HEK293T (cell line): ENCODE measurements at regions not wholly inside any gene's neighbourhood (a gene's known extent, or its start where the extent isn't known, plus 50 kb on each side); places are given as distances from the start of the nearest gene placed in this dataset.
"Not testable (repeated sequence)": the region's sequence is repeated elsewhere in the genome, so short reads cannot be mapped to it uniquely, and the experiment has no call there.

Source experiments
- CTCF ChIA-PET: fragments of 350-600 bp; formaldehyde crosslinking; extraction: SDS; loops from one replicate; lab custom pipeline; 2021; ENCODE audit warnings: antibody characterized with exemption, inconsistent platforms; lab: Yijun Ruan, JAX
- POLR2A ChIA-PET: fragments of 350-600 bp; formaldehyde crosslinking; extraction: SDS; loops from one replicate; lab custom pipeline; 2020; ENCODE audit warnings: antibody characterized with exemption, inconsistent platforms; lab: Yijun Ruan, JAX
- DNase-seq: peaks from one replicate; pipeline ENCODE4 v3.0.0; 2012; ENCODE audit warnings: mixed read lengths; ENCODE audit errors: extremely low spot score
- ARNT ChIP-seq: fragments of 450-650 bp; IDR thresholded peaks from 2 replicates; pipeline ENCODE4 v1.6.1; 2017; ENCODE audit warnings: mild to moderate bottlenecking
- BHLHE40 ChIP-seq: fragments of 450-650 bp; IDR thresholded peaks from 2 replicates; pipeline ENCODE4 v1.6.1; 2016; ENCODE audit warnings: mild to moderate bottlenecking, moderate library complexity, borderline replicate concordance
- CTBP1 ChIP-seq: fragments of 450-650 bp; IDR thresholded peaks from 2 replicates; pipeline ENCODE4 v1.6.1; 2016; ENCODE audit warnings: borderline replicate concordance
- ELF4 ChIP-seq: fragments of 450-650 bp; IDR thresholded peaks from 2 replicates; pipeline ENCODE4 v1.6.1; 2017; ENCODE audit warnings: antibody characterized with exemption
- FOXA1 ChIP-seq: fragments of 450-650 bp; IDR thresholded peaks from 2 replicates; pipeline ENCODE4 v1.6.1; 2016; ENCODE audit warnings: mild to moderate bottlenecking
- FOXK2 ChIP-seq: fragments of 450-650 bp; IDR thresholded peaks from 2 replicates; pipeline ENCODE4 v1.6.1; 2016; ENCODE audit warnings: mild to moderate bottlenecking
- FOXM1 ChIP-seq: fragments of 450-650 bp; IDR thresholded peaks from 2 replicates; pipeline ENCODE4 v1.6.1; 2017; ENCODE audit warnings: mild to moderate bottlenecking, borderline replicate concordance
- HDGF ChIP-seq: fragments of 450-650 bp; IDR thresholded peaks from 2 replicates; pipeline ENCODE4 v1.6.1; 2017; ENCODE audit warnings: antibody characterized with exemption, borderline replicate concordance
- L3MBTL2 ChIP-seq: fragments of 450-650 bp; conservative IDR thresholded peaks from 2 replicates; pipeline ENCODE4 v1.6.1; 2016; ENCODE audit warnings: mild to moderate bottlenecking
- LEF1 ChIP-seq: fragments of 450-650 bp; IDR thresholded peaks from 2 replicates; pipeline ENCODE4 v1.6.1; 2017; ENCODE audit warnings: mild to moderate bottlenecking, borderline replicate concordance
- NFRKB ChIP-seq: fragments of 450-650 bp; IDR thresholded peaks from 2 replicates; pipeline ENCODE4 v1.6.1; 2016; ENCODE audit warnings: mild to moderate bottlenecking, moderate library complexity
- SP1 ChIP-seq: fragments of 450-650 bp; IDR thresholded peaks from 2 replicates; pipeline ENCODE4 v1.6.1; 2017
- SUZ12 ChIP-seq: fragments of 450-650 bp; IDR thresholded peaks from 2 replicates; pipeline ENCODE4 v1.6.1; 2016; ENCODE audit warnings: mild to moderate bottlenecking
- TARDBP ChIP-seq: fragments of 450-650 bp; IDR thresholded peaks from 2 replicates; pipeline ENCODE4 v1.6.1; 2016
- ZNF384 ChIP-seq: fragments of 450-650 bp; IDR thresholded peaks from 2 replicates; pipeline ENCODE4 v1.6.1; 2016
- TF ChIP-seq, protein P1 (sequence below): fragments of 450-650 bp; IDR thresholded peaks from 2 replicates; pipeline ENCODE4 v1.6.1; 2016

DNA sequence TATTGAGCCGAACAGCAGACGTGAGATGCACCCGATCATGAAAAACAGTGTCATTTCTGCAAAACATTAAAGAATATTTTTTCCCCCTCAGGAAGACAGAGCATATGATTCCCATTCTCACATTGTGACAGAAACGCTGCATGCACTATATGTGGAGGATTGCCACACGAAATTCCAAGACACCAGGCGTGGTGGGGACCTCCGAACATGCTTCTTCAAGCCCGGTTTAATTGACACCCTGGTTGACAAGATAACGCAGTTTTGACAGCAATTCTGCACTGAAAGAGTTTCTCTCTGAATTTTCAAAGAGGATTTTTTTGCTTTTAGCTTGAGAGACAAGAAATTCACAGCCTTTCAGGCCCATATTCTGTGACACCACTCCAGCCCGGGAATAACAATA is 442.8 kb upstream of the NRP1 start:
- ChIA-PET POLR2A (no interaction called here), CTCF (no interaction called here)
- TF ChIP-seq ZNF384: no peak
- TF ChIP-seq TARDBP: no peak
- TF ChIP-seq FOXA1: no peak
- TF ChIP-seq L3MBTL2: no peak
- no peak for TF ChIP-seq CTBP1
- no peak for TF ChIP-seq FOXM1
- no peak for TF ChIP-seq HDGF
- no peak for TF ChIP-seq SP1
- no peak for TF ChIP-seq NFRKB
- no peak for TF ChIP-seq BHLHE40
- TF ChIP-seq LEF1: no peak
- no peak for DNase-seq

DNA sequence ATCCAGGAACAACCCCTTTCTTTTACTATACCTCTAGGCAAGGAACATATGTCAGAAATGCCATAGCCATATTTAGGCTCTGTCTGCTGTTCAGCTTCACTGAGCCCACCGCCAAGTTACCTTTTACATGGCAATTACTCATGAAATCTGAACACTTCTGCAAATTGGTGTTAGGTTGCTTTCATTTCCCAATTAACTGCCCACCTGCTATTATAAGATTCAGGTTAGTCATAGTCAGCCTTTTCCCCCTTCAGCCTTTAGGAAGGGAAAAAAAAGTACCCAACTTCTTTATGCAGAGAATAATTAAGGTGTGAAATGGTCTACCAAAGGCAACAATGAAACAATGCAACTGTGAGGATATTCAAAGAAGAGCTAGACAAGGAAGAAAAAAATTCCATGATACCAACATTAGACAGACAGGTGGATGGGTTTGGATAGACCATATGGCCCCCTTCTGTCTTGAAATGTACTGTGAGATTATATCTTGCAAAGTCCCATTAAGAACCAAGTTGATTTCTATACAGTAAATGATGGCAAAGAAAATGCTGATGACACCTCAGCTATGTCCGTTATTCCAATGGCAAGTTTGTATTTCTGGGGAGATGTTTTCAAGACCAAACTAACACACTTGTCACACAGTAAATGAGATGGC is 442.1 kb upstream of the NRP1 start:
- ChIA-PET CTCF (interaction anchor here (0.7 kb wide), 1 partner anchor 69 kb away, joined by 5 read pairs; no protein-coding TSS in a partner anchor), POLR2A (no interaction called here)
- DNase-seq: no peak
- no peak for TF ChIP-seq BHLHE40
- no peak for TF ChIP-seq LEF1
- no peak for TF ChIP-seq ELF4
- no peak for TF ChIP-seq ZNF384
- TF ChIP-seq, protein P1, sequence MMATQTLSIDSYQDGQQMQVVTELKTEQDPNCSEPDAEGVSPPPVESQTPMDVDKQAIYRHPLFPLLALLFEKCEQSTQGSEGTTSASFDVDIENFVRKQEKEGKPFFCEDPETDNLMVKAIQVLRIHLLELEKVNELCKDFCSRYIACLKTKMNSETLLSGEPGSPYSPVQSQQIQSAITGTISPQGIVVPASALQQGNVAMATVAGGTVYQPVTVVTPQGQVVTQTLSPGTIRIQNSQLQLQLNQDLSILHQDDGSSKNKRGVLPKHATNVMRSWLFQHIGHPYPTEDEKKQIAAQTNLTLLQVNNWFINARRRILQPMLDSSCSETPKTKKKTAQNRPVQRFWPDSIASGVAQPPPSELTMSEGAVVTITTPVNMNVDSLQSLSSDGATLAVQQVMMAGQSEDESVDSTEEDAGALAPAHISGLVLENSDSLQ: no peak
- TF ChIP-seq HDGF: no peak
- TF ChIP-seq TARDBP: no peak
- no peak for TF ChIP-seq FOXM1
- TF ChIP-seq L3MBTL2: no peak
- no peak for TF ChIP-seq FOXA1
- TF ChIP-seq ARNT: no peak
- no peak for TF ChIP-seq CTBP1
- TF ChIP-seq SUZ12: no peak
- TF ChIP-seq NFRKB: no peak
- TF ChIP-seq FOXK2: no peak
- TF ChIP-seq SP1: no peak

DNA sequence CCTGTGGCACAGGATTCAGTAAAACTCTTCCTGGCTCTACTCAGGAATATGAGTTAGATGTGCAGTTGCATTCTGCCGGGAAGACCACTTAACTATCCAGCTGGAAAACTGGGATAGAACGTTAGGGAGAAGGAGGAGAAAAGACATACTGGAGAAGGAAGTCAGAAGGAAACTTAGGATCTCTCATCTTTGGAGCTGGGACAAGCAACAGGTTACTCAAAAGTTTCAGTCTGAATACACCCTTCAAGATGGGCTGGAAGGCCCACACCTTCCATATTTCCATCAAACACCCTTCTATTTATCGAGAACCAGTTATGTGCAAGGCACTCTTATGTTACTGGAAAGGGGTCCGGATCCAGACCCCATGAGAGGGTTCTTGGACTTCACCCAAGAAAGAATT is 440.4 kb upstream of the NRP1 start:
- ChIA-PET CTCF (no interaction called here), POLR2A (no interaction called here)
- no peak for DNase-seq
- TF ChIP-seq CTBP1 (no peak), TARDBP (no peak), L3MBTL2 (no peak), FOXA1 (no peak), LEF1 (no peak), ZNF384 (no peak), SP1 (no peak)

DNA sequence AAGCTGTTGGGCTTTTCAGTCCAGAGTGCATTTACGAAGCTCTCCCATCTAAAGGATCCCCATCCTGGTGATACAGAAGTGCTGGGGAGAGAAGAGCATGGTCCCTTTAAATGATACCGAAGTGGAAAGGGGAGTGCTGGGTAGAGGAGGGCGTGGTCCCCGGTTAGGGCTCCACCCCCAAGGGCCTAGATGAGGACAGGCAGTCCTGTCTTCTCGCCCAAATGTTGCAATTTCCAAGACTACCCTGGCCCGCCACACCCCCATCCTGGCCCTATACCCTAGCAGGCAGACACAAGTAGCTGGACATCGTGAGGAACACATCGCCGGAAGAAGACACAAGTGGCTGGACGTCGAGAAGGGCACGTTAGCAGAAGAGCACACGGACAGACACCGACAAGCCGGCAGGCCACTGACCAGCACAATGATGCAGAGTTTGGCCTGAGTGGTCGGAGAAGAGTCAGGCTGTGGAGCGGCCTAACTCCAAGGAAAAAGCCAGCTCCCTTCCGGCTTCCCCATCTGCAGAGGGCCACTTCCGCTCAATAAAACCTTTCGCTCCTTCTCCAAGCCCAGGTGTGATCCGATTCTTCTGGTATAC is 439.5 kb upstream of the NRP1 start:
- CTCF ChIA-PET: no interaction called here

DNA sequence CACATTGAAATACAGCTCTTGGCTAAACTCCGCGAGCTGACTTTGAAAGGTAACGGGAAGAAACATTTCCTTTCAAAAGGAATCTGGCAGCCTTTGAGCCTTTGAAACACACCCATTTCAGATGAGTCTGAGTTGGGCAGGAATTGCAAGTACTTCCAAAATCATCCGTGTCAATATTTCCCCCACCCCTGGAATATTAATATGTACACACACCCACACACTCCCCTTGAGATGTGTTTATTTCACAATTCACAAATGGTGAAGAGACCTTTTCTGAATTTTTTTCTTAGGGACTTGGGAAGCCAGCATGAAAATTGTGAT is 438.7 kb upstream of the NRP1 start:
- CTCF ChIA-PET: no interaction called here
- TF ChIP-seq FOXM1: no peak
- TF ChIP-seq SUZ12: no peak
- TF ChIP-seq ARNT: no peak
- TF ChIP-seq SP1: no peak
- TF ChIP-seq L3MBTL2: no peak
- TF ChIP-seq TARDBP: no peak
- no peak for TF ChIP-seq ELF4
- TF ChIP-seq ZNF384: no peak
- no peak for TF ChIP-seq HDGF
- POLR2A ChIA-PET: no interaction called here
- no peak for DNase-seq

More for the DNA sequence above, 439.5 kb upstream of the NRP1 start:
- no peak for DNase-seq
- no peak for TF ChIP-seq HDGF
- no peak for TF ChIP-seq SUZ12
- no peak for TF ChIP-seq ZNF384
- TF ChIP-seq ARNT: no peak
- TF ChIP-seq FOXK2: no peak
- TF ChIP-seq, protein P1: no peak
- no peak for TF ChIP-seq FOXA1
- TF ChIP-seq TARDBP: no peak
- no peak for TF ChIP-seq FOXM1
- TF ChIP-seq BHLHE40: no peak
- POLR2A ChIA-PET: no interaction called here

DNA sequence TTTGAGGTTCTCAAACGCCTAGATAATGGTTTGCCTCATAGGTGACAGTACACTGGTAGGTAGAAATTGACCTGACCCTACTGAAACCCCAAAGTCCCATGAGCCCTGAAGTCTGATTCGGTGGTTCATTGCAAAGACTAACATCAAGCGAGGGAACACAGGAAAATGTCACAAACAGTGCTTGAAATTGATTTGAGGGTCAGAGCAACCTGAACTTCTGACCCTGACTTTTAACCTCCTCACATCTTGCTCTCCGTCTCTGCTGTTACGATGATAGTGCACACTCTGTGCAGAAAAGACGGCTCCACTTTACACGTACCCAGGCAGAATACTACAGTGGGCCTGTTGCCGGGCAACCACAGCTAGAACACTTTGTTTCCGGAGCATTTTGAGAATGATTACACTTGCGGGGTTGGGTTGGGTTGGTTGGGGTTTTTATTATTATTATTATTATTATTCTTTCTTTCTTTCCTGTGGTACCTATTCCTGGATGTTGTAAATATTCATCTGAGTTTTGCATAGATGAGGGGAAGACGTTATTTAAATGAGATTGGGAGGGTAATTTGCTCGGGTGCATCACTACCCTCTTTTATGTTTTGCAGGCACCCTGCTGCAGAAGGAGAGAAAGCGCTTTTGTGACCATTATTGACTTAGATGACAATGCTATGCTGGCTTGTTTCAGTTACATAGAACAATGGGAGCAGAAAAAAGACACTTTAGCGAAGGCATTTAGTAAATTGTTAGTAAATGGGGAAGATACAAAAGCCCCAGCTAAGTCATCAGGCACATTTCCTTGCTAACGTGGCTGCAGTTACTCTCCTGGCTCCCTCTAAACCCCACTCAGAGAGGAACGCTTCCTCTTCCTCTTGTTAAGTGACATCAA is 438.1 kb upstream of the NRP1 start:
- POLR2A ChIA-PET: no interaction called here
- CTCF ChIA-PET: no interaction called here
- DNase-seq: no peak
- TF ChIP-seq, protein P1: no peak
- no peak for TF ChIP-seq ZNF384
- TF ChIP-seq ELF4: no peak
- no peak for TF ChIP-seq CTBP1
- TF ChIP-seq NFRKB: no peak
- no peak for TF ChIP-seq SP1
- TF ChIP-seq BHLHE40: no peak
- no peak for TF ChIP-seq FOXM1
- no peak for TF ChIP-seq TARDBP
- TF ChIP-seq FOXA1: no peak
- no peak for TF ChIP-seq LEF1
- no peak for TF ChIP-seq FOXK2
- no peak for TF ChIP-seq SUZ12
- TF ChIP-seq HDGF: no peak
- TF ChIP-seq L3MBTL2: no peak
- TF ChIP-seq ARNT: no peak

DNA sequence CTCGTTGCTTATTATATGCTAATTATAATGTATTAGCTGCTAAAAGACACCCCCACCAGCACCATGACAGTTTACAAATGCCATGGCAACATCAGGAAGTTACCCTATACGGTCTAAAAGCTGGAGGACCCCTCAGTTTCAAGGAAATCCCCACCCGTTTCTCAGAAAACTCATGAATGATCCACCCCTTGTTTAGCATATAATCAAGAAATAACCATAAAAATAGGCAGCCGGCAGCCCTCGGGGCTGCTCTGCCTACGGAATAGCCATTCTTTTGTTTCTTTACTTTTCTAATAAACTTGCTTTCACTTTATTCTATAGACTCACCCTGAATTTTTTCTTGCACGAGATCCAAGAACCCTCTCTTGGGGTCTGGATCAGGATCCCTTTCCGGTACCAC is 437.4 kb upstream of the NRP1 start:
- POLR2A ChIA-PET, DNase-seq, CTCF ChIA-PET: not testable (repeated sequence)
